ENCODE measurements at regions not wholly inside any gene's neighbourhood (a gene's known extent, or its start where the extent isn't known, plus 50 kb on each side); places are given as distances from the start of the nearest gene placed in this dataset.

DNA sequence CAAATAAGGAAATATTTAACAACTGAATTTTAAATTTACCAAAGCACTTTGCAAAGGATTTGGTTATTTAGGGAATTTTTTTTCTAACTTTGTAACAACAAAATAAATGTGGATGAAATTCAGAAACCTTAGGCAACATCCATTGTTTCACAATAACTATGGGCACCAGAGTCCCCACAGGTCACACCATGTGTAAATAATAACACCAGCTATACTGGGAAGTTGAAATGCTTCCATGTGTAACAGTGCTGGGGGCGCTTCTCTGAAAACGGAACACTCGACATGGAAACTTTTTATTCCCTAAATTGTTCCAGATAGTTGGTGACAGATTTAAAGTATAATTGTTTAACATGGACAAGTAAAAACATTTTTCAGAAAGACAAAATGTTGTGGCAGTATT is 818.6 kb downstream of the TNS3 start:
- no peak overlapping the region for H3K4me3 ChIP-seq (ENCODE audit: low read length)
- DNase-seq (ENCODE audit: low read depth): no peak
- TF ChIP-seq, protein P1, sequence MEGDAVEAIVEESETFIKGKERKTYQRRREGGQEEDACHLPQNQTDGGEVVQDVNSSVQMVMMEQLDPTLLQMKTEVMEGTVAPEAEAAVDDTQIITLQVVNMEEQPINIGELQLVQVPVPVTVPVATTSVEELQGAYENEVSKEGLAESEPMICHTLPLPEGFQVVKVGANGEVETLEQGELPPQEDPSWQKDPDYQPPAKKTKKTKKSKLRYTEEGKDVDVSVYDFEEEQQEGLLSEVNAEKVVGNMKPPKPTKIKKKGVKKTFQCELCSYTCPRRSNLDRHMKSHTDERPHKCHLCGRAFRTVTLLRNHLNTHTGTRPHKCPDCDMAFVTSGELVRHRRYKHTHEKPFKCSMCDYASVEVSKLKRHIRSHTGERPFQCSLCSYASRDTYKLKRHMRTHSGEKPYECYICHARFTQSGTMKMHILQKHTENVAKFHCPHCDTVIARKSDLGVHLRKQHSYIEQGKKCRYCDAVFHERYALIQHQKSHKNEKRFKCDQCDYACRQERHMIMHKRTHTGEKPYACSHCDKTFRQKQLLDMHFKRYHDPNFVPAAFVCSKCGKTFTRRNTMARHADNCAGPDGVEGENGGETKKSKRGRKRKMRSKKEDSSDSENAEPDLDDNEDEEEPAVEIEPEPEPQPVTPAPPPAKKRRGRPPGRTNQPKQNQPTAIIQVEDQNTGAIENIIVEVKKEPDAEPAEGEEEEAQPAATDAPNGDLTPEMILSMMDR (conservative IDR thresholded peaks at IDR 0.05; ENCODE audit: low read depth, low read length): no peak

DNA sequence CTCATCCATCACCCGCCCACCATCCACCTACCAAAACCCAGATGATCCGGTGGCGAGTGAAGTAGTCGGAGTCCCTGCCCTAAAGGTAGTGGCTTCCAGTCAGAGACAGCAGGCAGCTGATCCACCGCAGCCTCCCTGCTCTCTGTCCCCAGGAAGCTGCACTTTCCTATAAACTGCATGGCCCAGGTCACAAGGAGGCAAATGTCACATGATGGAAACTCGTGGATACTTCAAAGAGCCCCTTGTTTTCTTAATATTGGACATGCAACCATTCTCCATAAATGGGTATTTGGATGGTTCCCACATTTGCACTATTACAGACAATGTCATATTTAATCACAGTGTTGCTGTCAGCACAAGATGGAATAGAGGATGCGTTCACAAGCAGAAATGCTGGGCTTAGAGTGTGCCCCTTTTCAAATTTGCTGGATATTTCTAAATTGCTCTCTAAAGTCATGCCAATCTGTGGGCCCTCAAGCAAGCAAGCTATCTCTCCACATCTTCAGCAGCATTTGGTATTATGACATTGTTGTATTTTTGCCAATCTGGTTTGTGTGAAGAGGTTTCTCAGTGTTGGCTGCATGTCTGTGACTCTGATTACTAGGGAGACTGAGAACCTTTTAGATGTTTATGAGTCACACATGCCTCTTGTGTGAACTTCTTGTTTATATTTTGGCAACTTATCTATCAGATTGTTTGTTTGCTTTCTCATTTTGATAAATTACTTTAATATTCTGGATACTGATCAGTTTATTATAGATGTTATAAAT is 822.0 kb downstream of the TNS3 start:
- peak; percentile 9 for DNase-seq (ENCODE audit: low read depth)
- TF ChIP-seq, protein P1 (conservative IDR thresholded peaks at IDR 0.05; ENCODE audit: low read depth, low read length): no peak
- no peak overlapping the region for H3K4me3 ChIP-seq (ENCODE audit: low read length)

DNA sequence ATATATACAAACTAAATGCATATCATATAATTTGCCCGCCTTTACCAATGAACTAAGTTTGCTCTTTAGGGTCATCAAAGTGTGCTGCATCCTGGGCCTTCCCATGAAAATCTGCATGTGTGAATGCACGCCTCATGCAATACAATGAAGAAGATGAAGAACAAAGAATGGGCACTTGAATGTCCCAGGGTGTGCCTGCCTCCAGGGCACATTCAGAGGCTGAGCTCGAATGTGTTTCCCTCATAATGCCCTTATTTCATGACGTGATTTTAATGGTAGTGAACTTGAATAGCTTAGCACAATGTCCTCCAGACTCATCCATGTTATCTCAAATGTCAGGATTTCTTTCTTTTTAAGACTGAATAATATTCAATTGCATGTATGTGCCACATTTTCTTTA is 824.9 kb downstream of the TNS3 start:
- TF ChIP-seq, protein P1 (conservative IDR thresholded peaks at IDR 0.05; ENCODE audit: low read depth, low read length): no peak
- no peak for DNase-seq (ENCODE audit: low read depth)
- no peak overlapping the region for H3K4me3 ChIP-seq (ENCODE audit: low read length)

DNA sequence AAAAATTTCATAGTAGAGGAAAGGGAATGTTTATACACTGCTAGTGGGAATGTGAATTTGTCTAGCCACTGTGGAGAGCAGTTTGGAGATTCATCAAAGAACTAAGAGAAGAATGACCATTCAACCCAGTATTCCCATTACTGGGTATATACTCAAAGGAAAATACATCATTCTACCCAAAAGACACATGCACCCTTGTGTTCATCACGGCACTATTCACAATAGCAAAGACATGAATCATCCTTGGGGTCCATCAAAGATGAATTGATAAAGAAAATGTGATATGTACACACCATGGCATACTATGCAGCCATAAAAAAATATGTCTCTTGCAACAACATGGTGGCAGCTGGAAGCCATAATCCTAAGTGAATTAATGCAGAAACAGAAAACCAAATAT is 825.7 kb downstream of the TNS3 start:
- TF ChIP-seq, protein P1 (conservative IDR thresholded peaks at IDR 0.05; ENCODE audit: low read depth, low read length): no peak

DNA sequence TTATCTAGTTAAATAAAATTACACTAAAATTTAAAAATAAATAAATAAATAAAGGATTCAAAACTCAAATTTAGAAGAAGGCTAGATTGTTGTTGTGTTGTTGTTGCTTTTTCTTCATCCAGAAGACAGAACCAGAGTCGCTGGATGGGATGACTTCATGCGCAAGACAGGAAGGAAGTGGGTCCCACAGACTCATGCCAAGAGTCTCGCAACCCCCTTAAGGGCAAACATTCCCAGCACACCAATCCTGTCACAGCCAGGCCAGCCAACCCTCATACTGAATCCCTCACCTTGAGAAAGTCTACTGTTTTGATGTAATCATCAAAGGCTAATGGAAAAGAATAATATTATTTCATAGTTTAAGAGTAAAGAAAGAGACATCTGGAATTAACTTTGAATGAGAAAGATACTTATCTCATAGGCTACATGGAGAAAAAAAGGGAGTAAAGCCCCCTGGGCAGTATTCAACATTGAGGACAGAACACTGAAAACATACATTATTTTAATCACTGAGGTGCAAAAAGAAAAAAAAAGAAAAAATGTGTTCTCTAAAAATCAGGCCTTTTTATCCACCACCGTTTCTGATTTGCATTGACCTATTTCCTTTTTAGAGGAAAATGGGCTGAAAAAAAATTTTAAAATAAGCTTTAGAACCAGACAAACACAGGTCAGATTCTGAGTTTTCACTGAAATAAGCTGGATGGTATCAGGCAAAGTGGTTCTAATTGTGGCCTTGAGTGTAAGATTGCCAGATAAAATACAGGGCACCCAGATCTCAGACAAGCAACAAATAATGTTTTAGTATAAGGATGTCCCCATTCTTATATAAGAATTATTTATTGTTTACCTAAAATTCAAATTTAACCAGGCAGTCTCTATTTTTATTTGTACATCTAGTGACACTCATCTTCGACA is 826.5 kb downstream of the TNS3 start:
- TF ChIP-seq, protein P1 (conservative IDR thresholded peaks at IDR 0.05; ENCODE audit: low read depth, low read length): no peak
- H3K4me3 ChIP-seq (ENCODE audit: low read length): no peak overlapping the region
- DNase-seq (ENCODE audit: low read depth): no peak

More for the DNA sequence above, 825.7 kb downstream of the TNS3 start:
- no peak overlapping the region for H3K4me3 ChIP-seq (ENCODE audit: low read length)
- no peak for DNase-seq (ENCODE audit: low read depth)

DNA sequence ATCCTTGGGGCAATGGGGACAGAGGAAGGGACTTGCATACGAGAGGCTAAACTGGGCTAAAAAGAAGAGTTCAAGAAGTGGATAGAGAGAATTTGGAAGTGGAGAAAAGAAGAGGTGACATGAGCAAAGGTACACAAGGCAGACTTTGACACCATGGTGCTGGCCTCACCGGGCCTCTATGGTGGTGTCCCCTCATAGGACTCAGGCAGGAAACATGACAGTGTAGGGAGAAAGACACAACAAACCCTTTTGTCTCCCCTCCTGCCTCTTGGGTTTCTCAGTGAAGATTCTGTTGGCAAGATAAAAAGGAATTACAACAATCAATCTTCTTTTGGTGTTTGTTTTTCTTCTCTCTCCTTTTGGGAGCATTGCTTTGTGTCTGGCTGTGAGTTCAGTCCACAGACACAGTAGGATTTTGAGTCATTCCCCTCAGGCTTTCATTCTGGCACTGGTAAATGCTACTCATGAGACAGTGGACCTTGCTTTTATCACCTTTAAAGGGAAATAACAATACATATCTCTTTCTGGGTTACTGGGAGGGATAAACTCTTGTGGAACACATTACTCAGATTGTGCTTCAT is 827.7 kb downstream of the TNS3 start:
- no peak for DNase-seq (ENCODE audit: low read depth)
- TF ChIP-seq, protein P1 (conservative IDR thresholded peaks at IDR 0.05; ENCODE audit: low read depth, low read length): no peak
- no peak overlapping the region for H3K4me3 ChIP-seq (ENCODE audit: low read length)

All from retinal pigment epithelial cell (primary cell).